Ovary (tissue), 7 donors: ENCODE measurements at regions not wholly inside any gene's neighbourhood (a gene's known extent, or its start where the extent isn't known, plus 50 kb on each side); places are given as distances from the start of the nearest gene placed in this dataset.

ENCODE experiments used
- DNase-seq, 5 donors: peaks; one replicate each; pipeline ENCODE4 v3.0.0-alpha.2; 2019 to 2020
- H3K27ac ChIP-seq, 2 donors: fragments of 200-600 bp; one replicate each; pipeline versions ENCODE4 v1.5.1 to v1.8.0; 2019 to 2022
- H3K27me3 ChIP-seq: fragments of 200-600 bp; one replicate; pipeline ENCODE4 v1.8.0; 2022
- H3K36me3 ChIP-seq: fragments of 200-600 bp; sonication (generic); one replicate; pipeline ENCODE4 v1.5.1; 2019
- H3K4me1 ChIP-seq: one replicate; pipeline ENCODE4 v1.8.1; 2013; ENCODE audit warnings: mild to moderate bottlenecking, moderate library complexity; ENCODE audit not compliant: insufficient read depth
- H3K4me3 ChIP-seq: fragments of 200-600 bp; sonication (generic); one replicate; pipeline ENCODE4 v1.5.1; 2017
- H3K9me3 ChIP-seq, 2 donors: fragments of 200-600 bp in 1 of 2; sonication (generic) in 1 of 2; one replicate each; pipeline versions ENCODE4 v1.5.1 to v1.8.1; 2013 to 2019; ENCODE audit warnings: mild to moderate bottlenecking in 1 of 2, moderate library complexity in 1 of 2
- CTCF ChIP-seq, 3 donors: fragments of 450-650 bp in 2 of 3; fragments of 200-600 bp in 1 of 3; IDR thresholded peaks; one replicate each; pipeline versions ENCODE4 v1.5.1 to v1.8.0; 2016 to 2022; ENCODE audit warnings: antibody characterized with exemption in 3 of 3, mild to moderate bottlenecking in 1 of 3
- EP300 ChIP-seq: sonication (generic); formaldehyde crosslinking; IDR thresholded peaks from one replicate; pipeline ENCODE4 v1.6.1; 2017; ENCODE audit warnings: antibody characterized with exemption
- POLR2A ChIP-seq: fragments of 450-650 bp; IDR thresholded peaks from one replicate; pipeline ENCODE4 v1.6.1; 2017; ENCODE audit warnings: antibody characterized with exemption, mild to moderate bottlenecking, moderate library complexity
- WGBS, 3 donors: extraction: QIAGEN DNeasy Blood & Tissue Kit in 1 of 3; methylation state at CpG; one replicate each; pipeline versions ENCODE4 v1.1.5 to v1.1.7; 2013 to 2017; 5-methylcytosine and 5-hydroxymethylcytosine counted together
- intact Hi-C, 4 donors: fragments of 100-400 bp; cut with DNase I; formaldehyde crosslinking; loops; one replicate each; pipeline versions ENCODE4 v1.11.0 to v1.15.1; 2022 to 2023
- donor health status: DM: no; HTN: no; CAD: no; lungs with moderate emphysema.
- donor health status: DM: no; HTN: no; CAD: no.
- donor health status: Bipolar disorder and iron deficiency.
- donor health status: DM: no; HTN: no; CAD: no.
- donor health status: DM: yes; HTN: yes; CAD: no.

GRCh38 chr3:106210923-106211322, 342.1 kb upstream of the CBLB start:
- no peak overlapping the region for H3K27ac ChIP-seq
- 50 to 67% (median 55%) methylated on average over 3 of the region's 3 CpGs for WGBS, 3 donors
- no peaks in the 10 kb centered on the region for H3K27me3 ChIP-seq
- TF ChIP-seq EP300 = no peak
- no peak for TF ChIP-seq CTCF (IDR thresholded peaks at IDR 0.05)
- TF ChIP-seq POLR2A = no peak
- no peaks in the 10 kb centered on the region for H3K4me1 ChIP-seq
- no peak for DNase-seq
- intact Hi-C loops = no loop called here
- H3K4me3 ChIP-seq = no peak overlapping the region
- no peaks in the 10 kb centered on the region for H3K9me3 ChIP-seq
- no peaks in the 10 kb centered on the region for H3K36me3 ChIP-seq

- Histone ChIP-seq H3K27ac (no peak overlapping the region), H3K27me3 (no peaks in the 10 kb centered on the region), H3K4me1 (no peaks in the 10 kb centered on the region), H3K4me3 (no peak overlapping the region), H3K9me3 (no peaks in the 10 kb centered on the region), H3K36me3 (no peaks in the 10 kb centered on the region)
- intact Hi-C loops = no loop called here
- 98 to 100% (median 98%) methylated on average over 1 of the region's 1 CpG for WGBS, 3 donors
- TF ChIP-seq EP300 = no peak
- no peak for TF ChIP-seq POLR2A
- no peak for TF ChIP-seq CTCF (IDR thresholded peaks at IDR 0.05)
- DNase-seq = no peak
Measured at GRCh38 chr3:106212665-106213222, 343.9 kb upstream of the CBLB start.

GRCh38 chr3:106213954-106214353, 345.1 kb upstream of the CBLB start:
- intact Hi-C loops = no loop called here
- H3K4me1 ChIP-seq = no peaks in the 10 kb centered on the region

GRCh38 chr3:106214641-106215040, 345.8 kb upstream of the CBLB start:
- intact Hi-C loops = no loop called here
- no peaks in the 10 kb centered on the region for H3K36me3 ChIP-seq
- no peak overlapping the region for H3K4me3 ChIP-seq
- H3K27me3 ChIP-seq = peaks cover 2% of the 10 kb centered on the region
- TF ChIP-seq POLR2A (no peak), EP300 (no peak), CTCF (IDR thresholded peaks at IDR 0.05) (no peak)
- DNase-seq = no peak
- H3K27ac ChIP-seq = no peak overlapping the region
- WGBS, 3 donors = 87 to 94% (median 88%) methylated on average over 4 of the region's 4 CpGs
- H3K9me3 ChIP-seq = no peaks in the 10 kb centered on the region
- H3K4me1 ChIP-seq = no peaks in the 10 kb centered on the region

More at GRCh38 chr3:106213954-106214353, 345.1 kb upstream of the CBLB start:
- Histone ChIP-seq H3K27ac (no peak overlapping the region), H3K9me3 (no peaks in the 10 kb centered on the region), H3K27me3 (peaks cover 2% of the 10 kb centered on the region), H3K4me3 (no peak overlapping the region), H3K36me3 (no peaks in the 10 kb centered on the region)
- 95 to 96% (median 96%) methylated on average over 4 of the region's 4 CpGs for WGBS, 3 donors
- no peak for TF ChIP-seq CTCF (IDR thresholded peaks at IDR 0.05)
- no peak for TF ChIP-seq EP300
- TF ChIP-seq POLR2A = no peak
- no peak for DNase-seq
